AG09309 (cell line): ENCODE measurements at regions not wholly inside any gene's neighbourhood (a gene's known extent, or its start where the extent isn't known, plus 50 kb on each side); places are given as distances from the start of the nearest gene placed in this dataset.

Experiments
- DNase-seq: peaks from one replicate; pipeline ENCODE4 v3.0.0-alpha.2; 2010; ENCODE audit warnings: low read depth
- H3K4me3 ChIP-seq: 2 replicates; pipeline ENCODE4 v1.5.1; 2011; ENCODE audit warnings: mild to moderate bottlenecking, low read depth, low read length, moderate library complexity; ENCODE audit not compliant: control insufficient read depth
- CTCF ChIP-seq: IDR thresholded peaks from 2 replicates; pipeline ENCODE4 v1.5.1; 2011; ENCODE audit warnings: mild to moderate bottlenecking, low read depth, low read length, inconsistent platforms; ENCODE audit not compliant: insufficient read depth, control insufficient read depth; ENCODE audit errors: missing control alignments

- H3K4me3 ChIP-seq = no peak overlapping the region
- DNase-seq = no peak
- TF ChIP-seq CTCF = no peak
Measured at GRCh38 chr7:46694058-46694457, 773.0 kb upstream of the IGFBP3 start.

DNA sequence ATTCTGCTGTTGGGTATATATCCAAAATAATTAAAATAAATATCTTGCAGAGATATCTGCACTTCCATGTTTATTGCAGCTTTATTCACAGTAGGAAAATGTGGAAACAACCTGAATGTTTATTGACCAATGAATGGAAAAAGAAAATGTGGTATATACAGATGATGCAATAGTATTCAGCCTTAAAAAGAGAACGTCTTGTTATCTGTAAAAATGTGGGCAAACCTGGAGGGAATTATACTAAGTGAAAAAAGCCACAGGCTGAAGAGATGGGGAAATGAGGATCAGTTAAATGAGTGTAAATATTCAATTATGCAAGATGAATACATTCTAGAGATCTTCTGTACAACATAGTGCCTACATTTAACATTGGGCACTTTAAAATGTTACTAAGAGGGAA, 766.1 kb upstream of the IGFBP3 start:
- no peak overlapping the region for H3K4me3 ChIP-seq
- no peak for TF ChIP-seq CTCF
- no peak for DNase-seq

- no peak overlapping the region for H3K4me3 ChIP-seq
- DNase-seq = no peak
- no peak for TF ChIP-seq CTCF
Measured at GRCh38 chr7:46685051-46685450, 764.0 kb upstream of the IGFBP3 start.

DNA sequence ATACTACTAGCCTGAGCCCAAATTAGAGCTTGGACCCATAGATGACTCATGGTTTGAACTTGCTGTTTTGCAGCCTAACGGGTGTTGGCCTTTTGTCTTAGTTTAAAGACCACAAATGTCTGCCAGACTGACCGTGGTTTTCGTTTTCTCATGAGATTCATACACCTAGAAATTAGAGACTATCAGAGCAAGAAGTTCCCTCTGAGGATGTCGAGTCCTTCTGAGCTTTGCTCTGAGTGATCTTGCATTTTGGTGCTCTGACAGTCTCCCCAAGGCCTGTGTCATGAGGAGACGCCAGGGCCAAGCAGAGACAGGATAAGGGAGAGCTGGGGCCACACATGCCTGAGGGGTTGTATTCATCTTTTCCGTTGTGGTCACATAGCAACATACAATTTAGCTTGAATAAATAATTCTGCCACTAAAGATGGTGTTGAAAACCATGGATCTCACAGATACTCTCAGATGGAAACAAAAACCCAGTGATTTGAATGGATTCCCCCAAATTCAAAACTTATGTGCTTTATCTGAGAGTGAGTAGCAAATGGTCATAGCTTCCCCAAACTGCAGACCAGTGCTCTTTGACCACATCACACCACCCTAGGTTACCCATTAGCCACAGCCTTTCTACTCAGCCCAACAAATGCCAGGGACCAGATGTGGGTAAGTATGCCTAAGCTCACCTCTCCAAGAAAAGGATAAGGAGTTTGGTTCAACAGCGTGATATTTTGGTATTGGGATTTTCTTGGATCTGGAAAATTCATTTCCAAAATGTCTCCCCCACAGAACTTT, 762.0 kb upstream of the IGFBP3 start:
- no peak overlapping the region for H3K4me3 ChIP-seq
- TF ChIP-seq CTCF = no peak
- DNase-seq = peak; percentile 27

DNA sequence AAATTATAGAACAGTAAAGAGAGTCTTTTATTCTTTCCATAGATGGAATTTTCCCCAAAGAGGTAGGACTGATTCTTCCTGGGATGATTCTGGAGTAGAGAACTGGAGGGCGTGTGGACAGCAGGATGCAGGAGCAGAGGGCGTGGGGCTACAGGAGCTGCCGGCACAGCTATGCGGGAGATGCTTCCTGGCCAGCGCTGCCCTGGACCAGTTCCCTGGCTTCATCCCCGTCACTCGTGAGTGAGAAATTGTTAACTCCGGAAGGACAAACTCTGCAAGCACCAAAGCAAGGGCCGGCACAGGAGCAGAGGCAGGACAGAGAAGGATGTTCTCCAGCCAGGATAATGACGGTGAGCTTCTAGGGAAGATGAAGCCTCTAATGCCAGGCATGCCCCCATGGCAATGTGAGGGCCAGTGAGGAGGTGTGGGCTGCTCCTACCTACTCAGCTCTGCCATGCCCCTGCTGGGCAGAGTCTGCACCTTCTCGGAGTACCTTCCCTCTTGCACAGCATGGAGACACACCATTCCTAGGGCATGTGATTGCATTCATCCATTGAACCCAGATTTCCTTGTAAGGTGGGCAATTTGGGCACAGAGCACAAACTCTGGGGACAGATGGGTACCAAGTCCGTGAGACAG, 760.9 kb upstream of the IGFBP3 start:
- DNase-seq = no peak
- no peak overlapping the region for H3K4me3 ChIP-seq
- no peak for TF ChIP-seq CTCF

GRCh38 chr7:46680147-46680546, 759.1 kb upstream of the IGFBP3 start:
- no peak for TF ChIP-seq CTCF
- no peak for DNase-seq
- H3K4me3 ChIP-seq = no peak overlapping the region
